NCI-H1105 treated with DMSO at 0.1 percent for 48 hours (cell line): ENCODE measurements at regions not wholly inside any gene's neighbourhood (a gene's known extent, or its start where the extent isn't known, plus 50 kb on each side); places are given as distances from the start of the nearest gene placed in this dataset.
"Not testable (repeated sequence)": the region's sequence is repeated elsewhere in the genome, so short reads cannot be mapped to it uniquely, and the experiment has no call there.

Experiments used
- DNase-seq: peaks from one replicate; lab custom pipeline; 2025; lab: John Stamatoyannopoulos, UW

GRCh38 chr4:164595751-164596150 is 158.2 kb upstream of the SMIM31 start:
- DNase-seq = no peak

GRCh38 chr4:164596318-164596878 is 157.5 kb upstream of the SMIM31 start:
- no peak for DNase-seq

- DNase-seq = peak; percentile 4
These were observed 157.0 kb upstream of the SMIM31 start for GRCh38 chr4:164596927-164597326.

- DNase-seq = no peak
These were observed 152.3 kb upstream of the SMIM31 start for GRCh38 chr4:164601653-164602052.

GRCh38 chr4:164605791-164606190 is 148.1 kb upstream of the SMIM31 start:
- DNase-seq = not testable (repeated sequence)

- DNase-seq = no peak
These were observed 147.5 kb upstream of the SMIM31 start for GRCh38 chr4:164606478-164606877.

GRCh38 chr4:164613256-164613655 is 140.7 kb upstream of the SMIM31 start:
- DNase-seq = no peak

- no peak for DNase-seq
These were observed 140.1 kb upstream of the SMIM31 start for GRCh38 chr4:164613792-164614191.

- no peak for DNase-seq
These were observed 139.6 kb upstream of the SMIM31 start for GRCh38 chr4:164614329-164614728.

- no peak for DNase-seq
These were observed 138.9 kb upstream of the SMIM31 start for GRCh38 chr4:164614999-164615398.

GRCh38 chr4:164615964-164616363 is 138.0 kb upstream of the SMIM31 start:
- no peak for DNase-seq

- DNase-seq = no peak
These were observed 137.0 kb upstream of the SMIM31 start for GRCh38 chr4:164616961-164617360.

- no peak for DNase-seq
These were observed 136.5 kb upstream of the SMIM31 start for GRCh38 chr4:164617426-164617825.

- no peak for DNase-seq
These were observed 136.0 kb upstream of the SMIM31 start for GRCh38 chr4:164617911-164618310.

- DNase-seq = no peak
These were observed 131.9 kb upstream of the SMIM31 start for GRCh38 chr4:164621886-164622521.

- DNase-seq = no peak
These were observed 130.8 kb upstream of the SMIM31 start for GRCh38 chr4:164623099-164623498.

GRCh38 chr4:164639001-164639400 is 114.9 kb upstream of the SMIM31 start:
- DNase-seq = no peak

GRCh38 chr4:164648151-164648848 is 105.6 kb upstream of the SMIM31 start:
- no peak for DNase-seq

GRCh38 chr4:164648849-164649212 is 105.1 kb upstream of the SMIM31 start:
- no peak for DNase-seq

- DNase-seq = no peak
These were observed 94.2 kb upstream of the SMIM31 start for GRCh38 chr4:164659765-164660164.

GRCh38 chr4:164676152-164676551 is 77.8 kb upstream of the SMIM31 start:
- DNase-seq = not testable (repeated sequence)

GRCh38 chr4:164683040-164683439 is 70.9 kb upstream of the SMIM31 start:
- DNase-seq = no peak

- DNase-seq = no peak
These were observed 58.3 kb upstream of the SMIM31 start for GRCh38 chr4:164695650-164696049.

GRCh38 chr4:164700471-164700870 is 53.5 kb upstream of the SMIM31 start:
- DNase-seq = no peak
